ENCODE measurements at regions not wholly inside any gene's neighbourhood (a gene's known extent, or its start where the extent isn't known, plus 50 kb on each side); places are given as distances from the start of the nearest gene placed in this dataset.
A peak's percentile ranks its signal among the peaks of the same experiment; 100 is the strongest.

DNA sequence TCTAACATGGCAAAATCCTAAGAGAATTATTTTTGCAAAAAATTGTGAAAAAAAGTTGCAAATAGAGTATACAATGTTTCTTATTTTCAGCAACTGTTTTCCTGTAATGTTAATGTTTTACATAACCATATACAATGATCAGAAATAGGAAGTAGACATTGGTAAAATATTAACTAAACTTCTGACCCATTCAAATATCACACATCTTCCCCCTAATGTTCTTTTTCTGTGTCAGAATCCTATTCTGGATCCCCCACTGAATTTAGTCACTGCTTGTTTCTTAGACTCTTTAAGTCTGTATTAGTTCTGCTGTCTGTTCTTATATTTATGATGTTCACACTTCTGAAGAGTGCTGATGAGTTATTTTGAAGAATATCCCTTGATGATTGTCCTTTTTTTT is 62.0 kb downstream of the HFE start:
- no peak for DNase-seq (ENCODE audit: low spot score)

DNA sequence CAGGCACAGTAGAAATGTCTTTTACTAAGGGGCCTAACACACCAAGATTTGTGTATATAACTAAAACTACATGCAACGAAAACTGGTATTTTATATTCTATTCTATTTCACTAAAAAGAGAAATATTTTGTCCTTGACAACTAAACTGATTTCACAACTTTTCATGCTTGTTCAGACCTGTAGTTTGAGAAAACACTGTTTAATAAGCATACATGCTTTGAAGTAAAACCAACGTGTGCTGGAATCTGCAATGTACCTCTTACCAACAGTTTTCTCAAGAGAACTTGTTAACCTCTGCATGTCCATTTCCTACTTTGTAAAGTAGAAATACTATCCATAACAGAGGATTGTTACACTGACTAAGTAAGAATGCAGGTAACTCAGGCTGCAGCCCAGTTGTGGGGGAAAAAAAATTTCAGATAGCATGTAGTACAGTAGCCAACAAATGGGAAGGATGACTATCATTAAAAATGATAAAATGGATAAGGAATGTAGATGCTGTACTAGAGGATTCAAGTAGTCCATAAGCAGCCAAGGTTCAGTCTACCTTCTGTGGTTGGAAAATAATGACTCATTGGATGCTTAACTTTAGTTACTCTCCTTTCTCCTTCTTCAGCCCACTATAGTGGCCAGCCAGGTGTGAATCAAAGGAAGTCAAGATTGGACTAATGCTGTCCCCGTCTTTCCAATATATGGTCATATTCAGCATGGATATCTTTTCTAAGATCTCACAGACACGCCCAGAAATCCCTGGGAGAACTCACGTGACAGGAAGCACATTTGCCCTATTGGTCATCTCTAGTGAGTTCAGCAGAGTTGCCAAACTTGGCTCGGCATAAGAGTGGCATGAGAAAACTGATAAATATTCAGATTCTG is 65.2 kb downstream of the HFE start:
- no peak for DNase-seq (ENCODE audit: low spot score)

DNA sequence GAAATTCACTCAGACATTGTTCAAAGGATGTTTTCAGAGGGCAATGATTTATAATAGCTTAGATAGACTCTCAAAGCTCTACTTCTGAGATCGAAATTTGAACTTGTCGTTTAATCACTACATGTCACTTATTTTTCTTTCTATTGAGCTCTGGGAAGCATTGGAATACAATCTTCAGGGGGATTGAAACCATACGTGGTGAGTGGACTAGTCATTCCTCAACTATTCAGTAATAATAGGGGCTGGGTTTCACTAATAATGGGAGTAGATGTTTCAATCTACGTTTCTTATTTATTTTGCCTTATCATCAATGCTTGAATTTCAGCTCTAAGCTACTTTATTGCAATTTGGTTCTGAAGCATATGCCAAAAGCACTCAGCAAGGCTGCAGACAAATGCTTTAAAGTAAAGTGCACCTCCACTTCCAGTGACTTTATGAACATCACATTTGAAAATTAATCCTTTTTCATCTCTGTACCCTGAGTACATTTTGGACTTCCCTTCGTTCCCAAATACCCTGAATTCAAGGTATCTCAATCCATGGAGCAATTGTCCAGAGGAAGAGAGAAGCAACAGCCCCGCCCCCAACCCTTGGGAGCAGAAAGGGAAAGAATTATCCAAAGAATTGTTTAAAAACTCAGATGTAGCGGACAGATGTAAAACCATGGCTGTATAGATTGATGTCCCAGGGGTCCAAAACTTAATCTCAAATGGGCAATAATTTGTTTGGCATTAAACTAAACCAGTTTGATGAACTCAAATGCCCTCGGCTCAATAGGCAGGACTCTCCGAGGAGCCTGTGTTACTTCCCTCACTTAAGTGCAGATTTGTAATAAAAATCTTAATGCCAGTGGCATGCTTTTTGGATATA is 68.1 kb downstream of the HFE start:
- peak; percentile 63 for DNase-seq (ENCODE audit: low spot score)

DNA sequence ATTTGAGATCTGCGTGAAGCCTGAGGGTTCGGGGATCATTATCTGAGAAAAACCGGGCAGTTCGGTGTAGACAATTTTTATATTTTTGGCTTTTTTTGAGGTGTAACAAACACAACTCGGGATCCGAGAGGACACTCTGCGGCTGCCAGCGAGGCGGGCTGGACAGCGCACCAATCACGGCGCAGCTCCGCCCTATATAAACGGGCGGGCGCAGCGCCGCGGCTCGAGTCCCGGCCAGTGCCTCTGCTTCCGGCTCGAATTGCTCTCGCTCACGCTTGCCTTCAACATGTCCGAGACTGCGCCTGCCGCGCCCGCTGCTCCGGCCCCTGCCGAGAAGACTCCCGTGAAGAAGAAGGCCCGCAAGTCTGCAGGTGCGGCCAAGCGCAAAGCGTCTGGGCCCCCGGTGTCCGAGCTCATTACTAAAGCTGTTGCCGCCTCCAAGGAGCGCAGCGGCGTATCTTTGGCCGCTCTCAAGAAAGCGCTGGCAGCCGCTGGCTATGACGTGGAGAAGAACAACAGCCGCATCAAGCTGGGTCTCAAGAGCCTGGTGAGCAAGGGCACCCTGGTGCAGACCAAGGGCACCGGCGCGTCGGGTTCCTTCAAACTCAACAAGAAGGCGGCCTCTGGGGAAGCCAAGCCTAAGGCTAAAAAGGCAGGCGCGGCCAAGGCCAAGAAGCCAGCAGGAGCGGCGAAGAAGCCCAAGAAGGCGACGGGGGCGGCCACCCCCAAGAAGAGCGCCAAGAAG is 69.0 kb downstream of the HFE start:
- peak; percentile 93 for DNase-seq (ENCODE audit: low spot score)

DNA sequence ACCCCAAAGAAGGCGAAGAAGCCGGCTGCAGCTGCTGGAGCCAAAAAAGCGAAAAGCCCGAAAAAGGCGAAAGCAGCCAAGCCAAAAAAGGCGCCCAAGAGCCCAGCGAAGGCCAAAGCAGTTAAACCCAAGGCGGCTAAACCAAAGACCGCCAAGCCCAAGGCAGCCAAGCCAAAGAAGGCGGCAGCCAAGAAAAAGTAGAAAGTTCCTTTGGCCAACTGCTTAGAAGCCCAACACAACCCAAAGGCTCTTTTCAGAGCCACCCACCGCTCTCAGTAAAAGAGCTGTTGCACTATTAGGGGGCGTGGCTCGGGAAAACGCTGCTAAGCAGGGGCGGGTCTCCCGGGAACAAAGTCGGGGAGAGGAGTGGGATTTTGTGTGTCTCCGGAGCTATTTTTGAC is 69.6 kb downstream of the HFE start:
- no peak for DNase-seq (ENCODE audit: low spot score)

DNA sequence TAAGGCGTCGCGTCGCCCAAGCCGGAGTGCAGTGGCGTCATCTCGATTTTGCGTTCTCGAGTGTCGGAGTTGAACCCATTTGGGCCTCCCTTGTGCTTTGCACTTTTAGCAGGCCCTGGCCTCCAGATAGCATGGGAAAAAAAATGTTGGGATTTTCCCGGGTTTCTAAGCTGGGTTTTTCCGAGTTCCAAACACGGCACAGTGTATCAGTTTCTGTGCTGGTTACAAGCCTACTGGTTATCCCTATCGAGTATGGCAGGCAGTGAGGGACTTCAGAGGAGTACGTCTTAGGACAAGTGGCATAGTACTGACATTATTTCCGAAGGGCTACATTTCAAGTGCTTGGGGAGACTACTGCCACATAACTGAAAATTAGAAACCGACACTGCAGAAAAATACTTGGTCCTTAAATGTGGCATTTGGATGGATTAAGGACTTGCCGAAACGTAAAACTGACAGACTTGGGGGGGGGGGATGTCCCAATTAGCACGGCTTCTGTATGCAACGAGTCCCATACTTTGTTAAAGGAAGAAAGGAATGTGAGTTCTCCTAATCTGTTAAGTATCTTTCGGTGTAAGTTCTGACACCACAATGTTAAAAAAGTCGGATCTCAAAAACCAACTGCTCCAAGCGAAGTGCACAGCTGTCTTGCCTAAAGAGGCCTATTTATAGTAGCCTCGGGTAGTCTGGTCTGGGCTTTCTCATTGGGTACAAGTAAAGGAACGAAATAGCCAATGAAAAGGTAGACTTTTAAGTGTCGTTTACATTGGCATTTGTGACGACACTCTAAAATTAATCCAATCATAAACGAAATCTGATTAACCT is 70.2 kb downstream of the HFE start:
- peak; percentile 99 for DNase-seq (ENCODE audit: low spot score)

DNA sequence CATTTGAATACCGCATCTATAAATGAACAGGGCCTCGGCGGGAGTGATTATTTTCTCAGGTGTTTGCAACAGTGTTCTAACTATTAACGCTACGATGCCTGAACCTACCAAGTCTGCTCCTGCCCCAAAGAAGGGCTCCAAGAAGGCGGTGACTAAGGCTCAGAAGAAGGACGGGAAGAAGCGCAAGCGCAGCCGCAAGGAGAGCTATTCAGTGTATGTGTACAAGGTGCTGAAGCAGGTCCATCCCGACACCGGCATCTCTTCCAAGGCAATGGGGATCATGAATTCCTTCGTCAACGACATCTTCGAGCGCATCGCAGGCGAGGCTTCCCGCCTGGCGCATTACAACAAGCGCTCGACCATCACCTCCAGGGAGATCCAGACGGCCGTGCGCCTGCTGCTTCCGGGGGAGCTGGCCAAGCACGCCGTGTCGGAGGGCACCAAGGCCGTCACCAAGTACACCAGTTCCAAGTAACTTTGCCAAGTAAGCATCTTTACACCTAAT is 70.9 kb downstream of the HFE start:
- no peak for DNase-seq (ENCODE audit: low spot score)

DNA sequence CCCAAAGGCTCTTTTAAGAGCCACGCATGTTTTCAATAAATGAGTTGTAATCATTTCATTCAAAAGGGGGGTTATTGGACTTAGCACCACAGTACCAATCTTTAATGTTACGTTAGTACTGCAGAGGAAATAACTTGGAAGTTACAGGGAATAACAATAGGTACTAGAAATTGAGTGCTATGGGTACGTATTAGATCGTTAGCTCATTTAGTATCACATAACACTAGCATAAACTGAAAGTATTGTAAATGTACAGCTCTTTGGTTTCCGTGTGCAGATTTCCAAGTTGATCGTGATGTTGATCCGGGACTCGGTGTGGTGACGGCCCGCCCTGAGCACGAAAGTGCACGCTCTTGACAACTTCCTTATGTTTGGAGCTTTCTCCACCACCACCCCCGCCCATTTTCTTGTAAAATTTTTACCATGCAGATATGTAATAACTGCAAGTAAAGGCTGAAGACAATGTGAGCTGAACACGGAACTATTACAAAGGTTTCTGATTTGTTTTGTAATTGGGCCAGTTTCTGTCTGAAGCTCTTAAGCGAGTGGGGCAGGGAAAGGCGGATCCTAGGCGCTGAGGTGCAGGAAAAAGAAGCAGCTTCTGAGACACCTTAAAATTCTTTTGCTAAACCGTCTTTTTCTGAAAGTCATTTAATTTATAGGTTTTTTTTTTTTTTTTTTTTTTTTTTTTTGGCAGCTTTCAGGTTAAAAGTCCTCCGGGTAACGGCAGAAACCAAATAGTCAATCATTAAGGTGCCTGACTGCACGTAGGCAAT is 71.5 kb downstream of the HFE start:
- peak; percentile 87 for DNase-seq (ENCODE audit: low spot score)

DNA sequence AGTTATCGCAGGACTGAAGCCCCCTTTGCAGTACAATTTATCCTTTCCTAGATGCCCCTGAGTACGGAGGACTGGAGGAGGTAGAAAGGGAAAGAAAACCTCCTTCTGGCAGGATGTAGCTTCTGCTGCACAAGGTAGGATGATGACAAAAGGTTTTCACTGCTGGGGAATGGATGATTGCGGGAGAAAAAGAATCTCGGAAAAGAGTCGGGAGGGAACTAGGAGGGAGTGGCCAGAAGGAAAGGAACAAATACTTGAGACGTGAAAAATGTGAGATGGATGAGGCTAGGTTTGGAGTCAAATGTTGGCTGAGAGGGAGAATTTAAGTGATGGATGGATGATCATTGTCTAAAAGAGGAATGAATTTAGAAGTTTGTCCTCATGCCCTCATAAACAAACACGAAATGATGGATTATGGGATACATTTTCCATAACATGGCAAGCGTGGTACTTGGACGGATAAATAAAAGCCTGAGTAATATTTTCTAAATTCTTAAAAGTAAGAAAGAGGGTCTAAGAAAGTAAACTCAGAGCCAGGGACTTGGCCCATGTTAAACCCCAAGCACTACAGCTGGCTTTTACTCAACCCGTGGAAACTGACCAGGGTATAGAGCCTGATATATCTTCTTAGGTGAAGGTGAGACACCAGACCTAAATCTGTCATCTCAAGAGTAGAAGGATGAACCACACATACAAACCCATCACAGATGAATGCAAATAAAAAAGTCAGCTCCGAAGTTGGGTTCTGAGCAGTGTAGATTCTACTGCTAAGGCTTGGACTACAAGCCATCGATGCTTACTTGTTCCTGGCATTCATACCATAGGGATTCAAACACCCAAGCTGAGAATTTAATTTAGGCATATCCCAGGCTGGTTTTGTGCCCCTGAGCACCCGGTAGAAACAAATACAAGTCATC is 72.4 kb downstream of the HFE start:
- DNase-seq (ENCODE audit: low spot score): peak; percentile 84

DNA sequence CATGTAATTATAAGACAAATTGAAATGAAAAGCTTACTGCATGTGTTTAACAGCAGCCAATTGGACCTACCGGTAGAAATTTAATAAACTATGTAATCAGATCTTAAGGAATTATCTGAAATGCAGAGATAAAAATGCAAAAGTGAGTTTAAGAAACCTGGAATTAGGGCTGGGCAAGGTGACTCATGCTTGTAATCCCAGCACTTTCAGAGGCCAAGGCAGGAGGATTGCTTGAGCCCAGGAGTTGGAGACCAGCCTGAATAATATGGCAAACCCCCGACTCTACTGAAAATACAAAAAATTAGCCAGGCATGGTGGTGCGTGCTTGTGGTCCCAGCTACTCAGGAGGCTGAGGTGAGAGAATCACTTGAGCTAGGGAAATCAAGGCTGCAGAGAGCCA is 74.1 kb downstream of the HFE start:
- no peak for DNase-seq (ENCODE audit: low spot score)

DNA sequence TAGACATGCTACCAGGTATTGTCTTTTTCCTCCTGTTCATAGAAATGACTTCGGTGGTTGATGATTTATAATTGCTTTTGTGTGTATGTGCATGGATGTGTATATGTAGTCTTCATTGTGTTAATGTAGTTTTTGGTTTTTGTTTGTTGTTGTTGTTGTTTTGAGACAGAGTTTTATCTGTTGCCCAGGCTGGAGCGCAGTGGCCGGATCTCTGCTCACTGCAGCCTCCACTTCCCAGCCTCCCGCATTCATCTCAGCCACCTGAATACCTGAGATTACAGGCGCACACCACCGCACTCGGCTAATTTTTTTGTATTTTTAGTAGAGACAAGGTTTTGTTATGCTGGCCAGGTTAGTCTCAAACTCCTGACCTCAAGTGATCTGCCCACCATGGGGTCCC is 75.2 kb downstream of the HFE start:
- DNase-seq (ENCODE audit: low spot score): no peak

DNA sequence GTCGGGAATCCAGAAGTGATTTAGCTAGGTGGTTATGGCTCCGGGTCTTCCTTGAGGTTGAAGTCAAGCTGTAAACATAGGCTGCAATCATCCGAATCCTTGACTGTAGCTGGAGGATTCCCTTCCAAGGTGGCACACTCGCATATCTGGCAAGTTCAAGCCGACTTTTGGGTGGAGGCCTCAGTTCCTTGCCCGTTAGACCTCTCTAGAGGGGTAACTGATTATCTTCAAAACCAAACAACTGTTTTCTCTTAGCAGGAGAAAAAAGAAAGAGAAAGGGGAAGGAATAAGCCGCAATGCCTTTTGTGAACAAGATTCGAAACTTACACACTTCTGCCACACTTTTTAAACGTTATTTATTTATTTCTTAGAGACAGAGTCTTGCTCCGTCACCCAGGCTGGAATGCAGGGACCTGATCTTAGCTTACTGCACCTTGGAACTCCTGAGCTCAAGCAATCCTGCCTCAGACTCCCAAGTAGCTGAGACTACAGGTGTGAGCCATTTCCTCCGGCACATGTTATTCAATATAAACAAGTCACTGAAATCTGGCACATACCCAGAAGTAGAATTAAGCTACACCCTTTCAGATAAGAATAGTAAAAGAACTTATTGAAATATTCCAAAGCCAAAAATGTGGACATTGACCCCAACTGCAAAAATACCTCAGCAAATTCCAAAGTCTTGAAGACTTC is 76.3 kb downstream of the HFE start:
- no peak for DNase-seq (ENCODE audit: low spot score)

DNA sequence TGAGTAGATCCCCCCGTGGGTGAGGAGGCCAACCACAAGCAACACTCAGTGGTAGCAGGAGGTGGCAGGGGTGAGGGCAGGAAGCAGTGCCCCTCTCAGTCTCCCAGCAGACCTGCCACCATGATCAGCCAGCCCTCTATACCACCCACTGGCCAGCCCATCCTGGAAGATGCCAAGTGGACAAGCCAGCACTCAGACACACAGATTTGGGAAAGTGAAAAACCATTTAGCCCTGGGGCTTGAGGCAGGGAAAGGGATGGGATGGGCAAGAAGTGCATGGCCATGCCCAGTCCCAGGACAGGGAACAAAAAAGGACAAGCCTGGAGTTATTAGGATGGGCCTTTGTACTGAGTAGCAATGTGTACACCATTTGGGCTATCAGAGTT is 76.9 kb downstream of the HFE start:
- DNase-seq (ENCODE audit: low spot score): no peak

DNA sequence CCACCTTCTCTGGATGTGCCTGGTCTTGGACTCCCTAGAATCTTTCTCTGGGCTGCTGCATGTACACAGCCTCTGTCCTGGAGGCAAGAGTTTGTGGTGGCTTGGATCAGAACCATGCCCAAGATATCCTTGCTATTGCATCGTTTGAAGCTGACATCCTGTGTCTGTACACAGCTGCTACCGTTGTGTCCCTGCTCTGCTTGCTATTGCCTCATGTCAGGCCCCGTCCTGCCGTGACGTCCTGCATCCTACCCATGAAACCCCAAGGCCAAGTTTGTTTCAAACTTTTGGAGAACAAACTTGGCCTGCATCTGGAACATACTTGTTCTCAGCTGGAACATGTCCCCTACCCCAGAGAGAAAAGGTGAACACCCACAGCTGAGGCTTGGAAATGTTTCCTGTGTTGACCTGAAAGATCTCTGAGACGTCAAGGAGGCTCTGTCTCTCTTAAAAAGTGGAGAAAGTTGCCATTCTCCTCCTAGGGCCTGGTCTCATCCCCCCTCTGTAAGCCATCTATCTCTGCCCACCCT is 78.1 kb downstream of the HFE start:
- no peak for DNase-seq (ENCODE audit: low spot score)

DNA sequence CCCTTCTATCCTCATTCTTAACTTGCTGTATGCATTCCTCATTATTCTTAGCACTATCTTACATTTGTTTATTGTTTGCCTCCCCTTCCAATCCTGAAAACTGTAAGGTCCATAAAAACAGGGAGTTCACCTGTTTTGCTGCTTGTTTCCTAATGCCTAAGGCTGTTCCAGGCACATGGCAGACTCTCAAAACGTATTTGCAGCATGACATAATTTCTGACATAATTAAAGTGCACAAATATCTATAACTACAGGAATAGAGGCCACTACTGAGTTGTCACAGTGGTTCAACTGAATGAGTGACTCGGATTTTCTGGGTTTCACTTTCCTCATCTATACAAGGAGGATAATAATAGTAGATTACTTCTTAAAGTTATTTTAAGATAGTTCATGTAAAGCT is 83.0 kb downstream of the HFE start:
- peak; percentile 61 for DNase-seq (ENCODE audit: low spot score)

DNA sequence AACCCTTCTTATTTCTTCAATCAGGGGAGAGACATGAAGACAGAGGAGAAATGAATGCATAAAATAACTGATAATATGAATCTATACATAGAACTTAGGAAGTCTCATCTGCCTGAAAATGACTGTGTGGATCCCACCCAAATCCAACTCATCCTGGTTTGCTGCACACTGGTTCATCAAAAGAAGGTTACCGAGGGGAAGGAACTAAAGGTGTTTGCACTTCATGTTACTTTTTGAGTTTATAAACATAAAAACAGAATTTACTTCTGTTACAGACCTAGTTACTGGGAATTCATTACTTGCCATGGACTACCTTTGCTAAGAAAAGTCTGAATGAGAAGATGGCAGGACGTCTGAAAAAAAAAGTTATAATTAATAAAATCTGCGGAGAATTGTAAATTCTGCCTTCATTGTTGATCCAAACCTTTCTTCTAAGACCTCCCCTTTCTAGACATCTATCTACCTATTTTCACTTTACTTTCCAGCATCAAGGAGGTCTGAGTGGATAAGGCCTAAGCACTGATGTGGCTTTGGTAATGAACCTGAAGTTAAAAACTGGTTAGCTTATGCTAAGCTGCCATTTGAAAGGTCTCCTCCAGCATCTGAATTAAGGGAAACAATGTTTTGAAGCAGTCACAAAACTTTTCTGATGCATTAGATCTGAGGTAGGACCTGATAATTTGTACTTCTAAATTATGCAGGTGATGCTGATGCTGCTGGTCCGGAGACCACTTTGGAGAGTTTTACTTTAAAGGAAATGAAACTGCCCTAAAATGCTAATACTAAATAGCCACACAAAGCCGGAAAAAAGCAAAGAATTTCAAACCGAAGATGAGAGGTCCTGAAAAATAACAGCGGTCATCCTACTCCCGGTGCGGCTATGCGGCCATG is 84.0 kb downstream of the HFE start:
- peak; percentile 34 for DNase-seq (ENCODE audit: low spot score)

DNA sequence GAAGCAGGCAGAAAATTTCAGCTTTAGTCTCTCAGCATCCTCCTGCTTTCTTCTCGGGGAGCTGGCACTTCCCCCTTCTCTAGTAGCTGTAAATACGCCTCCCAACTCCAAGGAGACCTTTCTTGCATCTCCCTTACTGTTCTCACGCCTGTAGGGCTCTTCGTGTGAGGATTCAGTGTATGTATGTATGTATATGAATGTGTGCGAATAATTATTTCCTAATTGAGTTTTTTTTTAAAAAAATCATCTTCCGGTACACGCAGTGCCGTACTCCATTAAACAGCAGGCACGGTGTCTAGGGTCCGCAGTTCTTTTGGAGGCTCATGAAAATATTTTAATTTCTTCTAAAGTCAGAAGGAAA is 85.4 kb downstream of the HFE start:
- DNase-seq (ENCODE audit: low spot score): peak; percentile 84

DNA sequence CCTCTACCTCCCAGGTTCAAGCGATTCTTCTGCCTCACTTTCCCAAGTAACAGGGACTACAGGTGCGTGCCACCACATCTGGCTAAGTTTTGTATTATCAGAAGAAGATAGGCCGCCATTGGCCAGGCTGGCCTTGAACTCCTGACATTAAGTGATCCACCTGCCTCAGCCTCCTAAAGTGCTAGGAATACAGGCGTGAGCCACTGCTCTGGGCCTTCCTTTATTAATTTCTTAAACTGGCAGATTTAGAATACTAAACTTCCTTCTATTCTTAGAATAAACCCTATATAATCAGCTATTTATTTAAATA is 86.6 kb downstream of the HFE start:
- no peak for DNase-seq (ENCODE audit: low spot score)
